AG09319 (cell line): ENCODE measurements at regions not wholly inside any gene's neighbourhood (a gene's known extent, or its start where the extent isn't known, plus 50 kb on each side); places are given as distances from the start of the nearest gene placed in this dataset.
"Not testable (repeated sequence)": the region's sequence is repeated elsewhere in the genome, so short reads cannot be mapped to it uniquely, and the experiment has no call there.

Experiments used
- DNase-seq: peaks from one replicate; pipeline ENCODE4 v3.0.0-alpha.2; 2010; ENCODE audit warnings: low read depth; ENCODE audit errors: extremely low read depth
- TF ChIP-seq, protein P1 (sequence below): IDR thresholded peaks from 2 replicates; pipeline ENCODE4 v1.5.1; 2011; ENCODE audit warnings: low read depth, mild to moderate bottlenecking, inconsistent platforms, low read length, moderate library complexity

DNA sequence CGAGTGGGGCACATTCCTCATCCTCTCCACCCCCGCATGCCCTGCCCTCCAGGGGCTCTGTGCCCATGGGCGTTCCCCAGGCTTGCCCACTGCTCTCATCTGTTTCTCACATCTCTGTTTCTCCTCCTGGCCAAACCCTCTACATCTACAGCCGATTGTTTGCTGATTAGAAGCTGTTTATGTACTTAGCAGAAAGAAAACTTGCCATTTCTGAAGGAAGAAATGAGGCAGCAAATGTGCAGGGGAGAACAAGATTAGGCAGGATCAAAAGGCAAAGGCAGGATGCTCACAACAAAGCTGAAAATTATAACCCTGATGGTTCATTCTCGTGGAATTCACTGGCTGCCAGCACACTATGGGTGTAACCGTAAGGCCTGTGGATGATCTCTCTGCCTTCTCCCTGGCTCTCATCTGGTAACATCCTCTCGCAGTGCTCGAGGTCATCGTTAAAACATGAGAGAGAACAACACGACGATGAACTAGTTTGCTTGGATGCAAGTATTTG lies 111.6 kb upstream of the KLF14 start:
- peak; percentile 62 for DNase-seq
- TF ChIP-seq, protein P1, sequence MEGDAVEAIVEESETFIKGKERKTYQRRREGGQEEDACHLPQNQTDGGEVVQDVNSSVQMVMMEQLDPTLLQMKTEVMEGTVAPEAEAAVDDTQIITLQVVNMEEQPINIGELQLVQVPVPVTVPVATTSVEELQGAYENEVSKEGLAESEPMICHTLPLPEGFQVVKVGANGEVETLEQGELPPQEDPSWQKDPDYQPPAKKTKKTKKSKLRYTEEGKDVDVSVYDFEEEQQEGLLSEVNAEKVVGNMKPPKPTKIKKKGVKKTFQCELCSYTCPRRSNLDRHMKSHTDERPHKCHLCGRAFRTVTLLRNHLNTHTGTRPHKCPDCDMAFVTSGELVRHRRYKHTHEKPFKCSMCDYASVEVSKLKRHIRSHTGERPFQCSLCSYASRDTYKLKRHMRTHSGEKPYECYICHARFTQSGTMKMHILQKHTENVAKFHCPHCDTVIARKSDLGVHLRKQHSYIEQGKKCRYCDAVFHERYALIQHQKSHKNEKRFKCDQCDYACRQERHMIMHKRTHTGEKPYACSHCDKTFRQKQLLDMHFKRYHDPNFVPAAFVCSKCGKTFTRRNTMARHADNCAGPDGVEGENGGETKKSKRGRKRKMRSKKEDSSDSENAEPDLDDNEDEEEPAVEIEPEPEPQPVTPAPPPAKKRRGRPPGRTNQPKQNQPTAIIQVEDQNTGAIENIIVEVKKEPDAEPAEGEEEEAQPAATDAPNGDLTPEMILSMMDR = no peak

DNA sequence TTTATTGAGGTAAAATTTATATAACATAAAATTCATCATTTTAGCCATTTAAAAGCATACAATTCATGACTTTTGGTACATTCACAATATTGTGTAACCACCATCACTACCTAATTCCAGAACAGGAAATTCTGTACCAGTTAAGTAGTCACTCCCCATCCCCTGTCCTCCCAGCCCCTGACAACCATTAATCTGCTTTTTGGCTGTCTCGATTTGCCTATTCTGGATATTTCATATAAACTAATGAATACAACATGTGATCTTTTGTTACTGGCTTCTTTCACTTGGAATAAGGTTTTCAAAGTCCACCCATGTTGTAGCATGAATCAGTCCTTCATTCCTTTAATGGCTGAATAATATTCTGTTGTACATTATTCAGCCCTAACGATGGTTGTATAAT lies 115.6 kb upstream of the KLF14 start:
- TF ChIP-seq, protein P1 = no peak
- DNase-seq = no peak

DNA sequence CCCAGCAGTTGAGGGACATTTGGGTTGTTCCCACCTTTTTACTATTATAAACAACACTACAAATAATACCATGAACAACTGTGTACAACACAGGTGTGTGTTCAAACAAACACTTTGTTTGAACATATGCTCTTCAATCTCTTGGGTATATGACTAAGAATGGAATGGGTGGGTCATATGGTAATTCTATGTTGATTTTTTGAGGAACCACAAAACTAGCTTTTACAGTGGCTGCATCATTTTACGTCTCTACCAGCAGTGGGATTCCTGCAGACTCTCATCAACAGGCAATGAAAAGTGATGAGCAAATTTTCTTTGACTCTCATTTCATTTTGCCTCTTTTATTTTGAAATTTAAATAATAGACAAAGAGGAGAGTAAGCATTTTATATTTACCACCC lies 116.9 kb upstream of the KLF14 start:
- TF ChIP-seq, protein P1 = no peak
- DNase-seq = no peak

DNA sequence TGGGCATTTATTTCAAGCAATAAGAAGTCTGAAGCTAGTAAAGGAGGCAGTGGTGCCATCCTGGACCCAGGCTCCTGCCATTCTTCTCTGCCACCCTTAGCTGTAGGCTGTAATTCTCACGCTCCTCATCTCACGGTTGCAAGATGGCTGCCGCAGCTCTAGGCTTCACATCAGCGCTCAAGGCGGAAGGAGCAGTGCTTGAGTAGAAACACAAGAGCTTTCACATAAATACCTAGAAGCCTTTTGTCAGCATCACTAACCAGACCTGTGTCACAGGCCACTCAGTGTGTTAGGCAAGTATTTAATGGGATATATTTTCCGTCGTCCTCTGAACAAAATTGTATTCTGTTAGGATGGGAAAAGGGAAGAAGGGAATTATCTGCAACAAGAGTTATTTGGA lies 118.9 kb upstream of the KLF14 start:
- TF ChIP-seq, protein P1 = no peak
- DNase-seq = no peak

DNA sequence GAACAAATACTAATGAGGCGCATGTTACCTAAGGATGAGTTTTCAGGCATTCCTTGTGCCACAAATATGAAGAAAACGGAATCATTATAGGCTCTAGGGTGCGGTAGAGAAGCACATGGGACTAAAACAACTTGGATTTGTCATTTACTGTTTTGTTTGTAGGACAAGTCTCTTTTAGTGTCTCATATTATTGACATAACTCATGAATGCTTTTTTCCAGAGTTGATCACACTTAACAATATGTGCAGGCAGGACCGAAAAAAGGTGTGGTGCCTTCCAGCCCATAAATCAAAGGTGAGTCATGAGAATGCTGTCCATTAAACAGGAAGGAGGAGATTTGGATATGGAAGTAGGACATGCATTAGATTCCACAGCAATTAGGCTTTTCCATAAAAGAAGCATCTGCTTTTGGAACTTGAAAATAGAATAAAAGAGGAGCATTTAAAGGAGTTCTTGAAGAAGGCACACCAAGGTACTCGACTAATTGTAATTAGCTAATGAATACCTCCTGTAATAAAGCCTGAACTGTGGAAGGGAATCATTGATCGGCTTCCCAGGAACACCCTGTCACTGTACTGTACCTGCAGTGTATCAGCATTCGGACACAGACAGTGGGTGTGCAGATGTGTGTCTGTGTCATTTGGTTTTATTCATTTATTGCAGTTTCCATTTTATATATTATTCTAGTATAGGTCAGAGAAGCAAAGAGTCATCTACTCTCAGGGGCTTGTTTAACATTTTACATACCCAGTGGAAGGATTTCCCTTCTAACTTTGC lies 119.7 kb upstream of the KLF14 start:
- no peak for DNase-seq
- TF ChIP-seq, protein P1 = no peak; the same call in 1 of the 2 replicates

DNA sequence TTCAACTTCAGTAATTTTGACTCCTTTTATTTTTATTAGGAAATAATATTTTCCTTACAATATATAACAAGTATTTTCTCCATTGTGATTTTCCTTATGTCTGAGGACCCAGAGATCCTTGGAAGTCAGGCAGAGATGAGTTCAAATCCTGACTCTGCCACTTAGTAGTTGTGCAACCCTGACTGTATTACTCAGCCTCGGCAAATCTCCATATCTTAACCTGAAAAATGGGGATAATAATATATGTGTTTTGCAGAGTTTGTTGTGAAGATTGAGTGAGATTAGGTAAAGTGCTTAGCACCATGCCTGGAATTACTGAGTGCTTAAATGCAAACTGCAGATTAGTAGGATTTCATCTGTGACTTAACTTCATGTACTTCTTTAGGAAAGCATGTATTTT lies 120.5 kb upstream of the KLF14 start:
- TF ChIP-seq, protein P1 = no peak
- DNase-seq = no peak

DNA sequence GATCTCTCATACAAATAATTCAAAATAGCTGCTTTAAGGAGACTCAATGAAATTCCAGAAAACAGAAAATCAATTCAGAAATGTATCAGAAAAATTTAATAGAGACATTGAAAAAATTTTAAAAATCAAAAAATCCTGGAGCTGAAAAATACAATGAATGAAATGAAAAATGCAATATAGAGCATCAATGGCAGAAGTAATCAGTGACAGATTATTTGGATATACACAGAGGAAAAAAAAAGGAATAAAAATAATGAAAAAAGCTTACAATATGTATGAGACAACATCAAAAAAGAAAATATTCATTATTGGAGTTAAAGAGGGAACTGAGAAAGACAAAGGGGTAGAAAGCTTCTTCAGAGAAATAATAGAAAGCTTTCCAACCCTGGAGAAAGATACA lies 122.9 kb upstream of the KLF14 start:
- TF ChIP-seq, protein P1 = no peak
- DNase-seq = no peak

DNA sequence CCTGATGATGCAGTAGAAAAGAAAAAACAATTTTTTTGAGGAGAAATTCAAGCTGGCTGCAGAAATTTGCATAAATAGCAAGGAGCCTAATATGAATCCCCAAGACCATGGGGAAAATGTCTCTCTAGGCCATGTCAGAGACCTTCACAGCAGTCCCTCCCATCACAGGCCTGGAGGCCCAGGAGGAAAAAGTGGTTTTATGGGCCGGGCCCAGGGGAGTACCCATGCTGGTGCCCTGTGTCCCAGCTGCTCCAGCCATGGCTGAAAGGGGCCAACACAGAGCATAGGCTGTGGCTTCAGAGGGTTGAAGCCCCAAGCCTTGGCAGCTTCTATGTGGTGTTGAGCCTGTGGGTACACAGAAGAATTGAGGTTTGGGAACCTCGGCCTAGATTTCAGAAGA lies 126.8 kb upstream of the KLF14 start:
- DNase-seq = not testable (repeated sequence)
